MM.1S (cell line): ENCODE measurements at regions not wholly inside any gene's neighbourhood (a gene's known extent, or its start where the extent isn't known, plus 50 kb on each side); places are given as distances from the start of the nearest gene placed in this dataset.

Experiments
- CTCF ChIP-seq: fragments of 300-600 bp; sonication (generic); IDR thresholded peaks from 2 replicates; pipeline ENCODE4 v1.5.1; 2016; ENCODE audit warnings: antibody characterized with exemption, low read length, mixed read lengths
- EZH2 ChIP-seq: fragments of 300-600 bp; sonication (generic); optimal IDR thresholded peaks from 2 replicates; pipeline ENCODE3; 2017; ENCODE audit warnings: low read depth, mild to moderate bottlenecking, antibody characterized with exemption, low read length, mixed read lengths
- EZH2phosphoT487 ChIP-seq: fragments of 300-600 bp; sonication (generic); IDR thresholded peaks from 2 replicates; pipeline ENCODE4 v1.6.1; 2018; ENCODE audit warnings: antibody characterized with exemption, low read length

DNA sequence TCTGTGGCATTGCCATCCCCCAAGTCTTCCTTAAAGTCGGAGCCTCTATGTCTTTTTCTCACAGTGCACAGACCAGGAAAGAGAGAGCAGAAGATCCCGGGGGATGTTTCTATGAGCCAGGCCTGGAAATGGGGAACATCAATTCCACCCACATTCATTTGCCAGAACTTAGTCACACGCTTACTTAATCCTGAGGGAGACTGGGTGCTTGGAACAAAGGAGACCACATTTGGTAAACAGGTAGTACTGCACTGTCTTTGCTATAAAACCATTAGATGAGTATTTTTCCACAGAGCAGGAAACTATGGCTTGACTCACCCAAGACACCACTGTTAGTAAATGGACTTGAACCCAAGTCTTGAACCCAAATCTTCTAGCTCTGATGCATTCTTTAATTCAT, 60.7 kb upstream of the CTTNBP2NL start:
- TF ChIP-seq CTCF (no peak), EZH2phosphoT487 (no peak), EZH2 (no peak)
